ENCODE measurements at regions not wholly inside any gene's neighbourhood (a gene's known extent, or its start where the extent isn't known, plus 50 kb on each side); places are given as distances from the start of the nearest gene placed in this dataset.

DNA sequence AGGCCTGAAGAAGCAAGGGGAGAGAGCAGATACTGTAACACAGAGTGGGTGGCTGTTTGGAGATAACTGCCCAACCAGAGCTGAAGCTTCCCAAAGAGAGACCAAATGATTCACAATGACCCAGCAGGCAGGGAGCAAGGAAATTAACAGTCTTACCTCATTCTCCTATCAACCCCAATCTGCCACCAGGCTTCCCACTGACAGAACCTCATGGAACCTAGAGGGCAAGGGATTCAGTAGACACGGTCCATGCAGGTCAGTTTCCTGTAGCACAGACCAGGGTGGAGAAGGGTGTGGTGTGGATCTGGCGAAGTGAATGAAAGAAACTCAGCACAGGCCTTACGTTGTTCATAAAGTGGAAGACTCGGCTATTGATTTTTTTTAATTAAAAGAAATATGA, 60.7 kb upstream of the ALB start:
- TF ChIP-seq CTCF (optimal IDR thresholded peaks at IDR 0.05 in 1 of 3, IDR thresholded peaks at IDR 0.05 in 1 of 3, conservative IDR thresholded peaks at IDR 0.05 in 1 of 3; ENCODE audit: extremely low read depth in 1 of 3, insufficient read depth in 2 of 3, low read length in 3 of 3) (no peak), EZH2 (IDR thresholded peaks at IDR 0.05; ENCODE audit: low read length) (no peak)
